Hepatocyte (in vitro differentiated cells): ENCODE measurements at regions not wholly inside any gene's neighbourhood (a gene's known extent, or its start where the extent isn't known, plus 50 kb on each side); places are given as distances from the start of the nearest gene placed in this dataset.

ENCODE experiments used
- EZH2 ChIP-seq: fragments of 200-600 bp; sonication (generic); IDR thresholded peaks from 2 replicates; pipeline ENCODE4 v1.6.1; 2016; ENCODE audit warnings: antibody characterized with exemption, mild to moderate bottlenecking, borderline replicate concordance
- EZH2phosphoT487 ChIP-seq: fragments of 200-600 bp; sonication (generic); IDR thresholded peaks from one replicate; pipeline ENCODE4 v1.6.1; 2018; ENCODE audit warnings: antibody characterized with exemption, mild to moderate bottlenecking, low read depth, moderate library complexity; ENCODE audit not compliant: unreplicated experiment, severe bottlenecking
- TF ChIP-seq, protein P1 (sequence below): fragments of 200-600 bp; sonication (generic); IDR thresholded peaks from 2 replicates; pipeline ENCODE4 v1.5.1; 2016; ENCODE audit warnings: antibody characterized with exemption, mild to moderate bottlenecking; ENCODE audit not compliant: poor library complexity

DNA sequence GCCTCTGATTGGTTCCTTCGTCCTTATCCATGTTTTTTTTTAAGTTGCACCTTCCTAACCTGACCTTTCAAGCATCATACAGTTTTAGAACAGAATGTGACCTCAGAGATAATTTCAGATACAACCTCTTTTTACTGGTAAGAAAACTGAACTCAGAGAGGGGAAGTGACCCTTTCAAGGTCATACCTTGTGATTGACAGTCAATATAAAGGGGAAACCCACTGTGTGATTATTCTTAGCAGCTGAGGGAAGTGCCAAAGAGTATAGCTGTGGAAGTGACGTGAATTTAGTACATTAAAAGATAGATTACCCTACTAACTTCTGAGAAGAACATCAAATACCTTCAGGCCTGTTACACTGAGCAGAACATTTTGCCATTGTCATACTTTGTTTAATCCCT is 319.4 kb downstream of the NEK10 start:
- TF ChIP-seq, protein P1, sequence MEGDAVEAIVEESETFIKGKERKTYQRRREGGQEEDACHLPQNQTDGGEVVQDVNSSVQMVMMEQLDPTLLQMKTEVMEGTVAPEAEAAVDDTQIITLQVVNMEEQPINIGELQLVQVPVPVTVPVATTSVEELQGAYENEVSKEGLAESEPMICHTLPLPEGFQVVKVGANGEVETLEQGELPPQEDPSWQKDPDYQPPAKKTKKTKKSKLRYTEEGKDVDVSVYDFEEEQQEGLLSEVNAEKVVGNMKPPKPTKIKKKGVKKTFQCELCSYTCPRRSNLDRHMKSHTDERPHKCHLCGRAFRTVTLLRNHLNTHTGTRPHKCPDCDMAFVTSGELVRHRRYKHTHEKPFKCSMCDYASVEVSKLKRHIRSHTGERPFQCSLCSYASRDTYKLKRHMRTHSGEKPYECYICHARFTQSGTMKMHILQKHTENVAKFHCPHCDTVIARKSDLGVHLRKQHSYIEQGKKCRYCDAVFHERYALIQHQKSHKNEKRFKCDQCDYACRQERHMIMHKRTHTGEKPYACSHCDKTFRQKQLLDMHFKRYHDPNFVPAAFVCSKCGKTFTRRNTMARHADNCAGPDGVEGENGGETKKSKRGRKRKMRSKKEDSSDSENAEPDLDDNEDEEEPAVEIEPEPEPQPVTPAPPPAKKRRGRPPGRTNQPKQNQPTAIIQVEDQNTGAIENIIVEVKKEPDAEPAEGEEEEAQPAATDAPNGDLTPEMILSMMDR: no peak
- TF ChIP-seq EZH2: no peak
- no peak for TF ChIP-seq EZH2phosphoT487
